ENCODE measurements at regions not wholly inside any gene's neighbourhood (a gene's known extent, or its start where the extent isn't known, plus 50 kb on each side); places are given as distances from the start of the nearest gene placed in this dataset.
"Not testable (repeated sequence)": the region's sequence is repeated elsewhere in the genome, so short reads cannot be mapped to it uniquely, and the experiment has no call there.

- RAD21 ChIA-PET (ENCODE audit: unreplicated experiment); SMC1A ChIA-PET (ENCODE audit: uncharacterized antibody, unreplicated experiment); H4K20me1 ChIP-seq (ENCODE audit: control insufficient read depth, insufficient read depth); BruUV-seq (replicated peaks); H3K4me2 ChIP-seq (ENCODE audit: control insufficient read depth, insufficient read depth); H2AFZ ChIP-seq (ENCODE audit: control insufficient read depth, low read depth, low read length); H3K36me3 ChIP-seq (ENCODE audit: control insufficient read depth in 2 of 2, insufficient read depth in 2 of 2, low read length in 1 of 2); FAIRE-seq; H3K27ac ChIP-seq (ENCODE audit: control insufficient read depth, insufficient read depth); H3K27me3 ChIP-seq (replicated peaks in 1 of 2; ENCODE audit: control insufficient read depth in 2 of 2, insufficient read depth in 2 of 2, low read length in 1 of 2); CTCF ChIA-PET; in situ Hi-C loops (cut with MboI); DNase-seq (ENCODE audit: low read depth, low spot score); POLR2A ChIA-PET; H3K4me3 ChIP-seq; H3K4me1 ChIP-seq (ENCODE audit: control insufficient read depth, insufficient read depth, low read length); ATAC-seq; intact Hi-C loops (cut with micrococcal nuclease; ENCODE audit: unreplicated experiment); H3K79me2 ChIP-seq (ENCODE audit: control insufficient read depth, insufficient read depth, low read length); H3K9me3 ChIP-seq (replicated peaks; ENCODE audit: control insufficient read depth, insufficient read depth, low read length); H3K9ac ChIP-seq (ENCODE audit: control insufficient read depth, insufficient read depth, low read length): not testable (repeated sequence)
- 50% methylated on average over 8 of the region's 15 CpGs for WGBS (ENCODE audit: insufficient coverage, insufficient replicate concordance, low lambda C conversion rate, missing lambda C conversion rate)
These were observed 190.7 kb downstream of the SH2D4B start for GRCh38 chr10:80728354-80728753.

- in situ Hi-C loops (cut with MboI) (no loop called here), intact Hi-C loops (cut with micrococcal nuclease; ENCODE audit: unreplicated experiment) (no loop called here)
- CTCF ChIA-PET: no interaction called here
- TF ChIP-seq CEBPZ (IDR thresholded peaks at IDR 0.05; ENCODE audit: low read depth, low read length) (no peak), NRF1 (conservative IDR thresholded peaks at IDR 0.05; ENCODE audit: low read depth, low read length) (no peak), ASH2L (IDR thresholded peaks at IDR 0.05; ENCODE audit: borderline replicate concordance, low read depth) (no peak), ZNF384 (IDR thresholded peaks at IDR 0.05; ENCODE audit: borderline replicate concordance, low read depth, low read length) (no peak), PBX3 (IDR thresholded peaks at IDR 0.05; ENCODE audit: insufficient replicate concordance, low read depth, low read length) (no peak), DPF2 (IDR thresholded peaks at IDR 0.05) (no peak), ZNF207 (IDR thresholded peaks at IDR 0.05; ENCODE audit: borderline replicate concordance) (no peak), STAT1 (conservative IDR thresholded peaks at IDR 0.05) (no peak), IRF3 (IDR thresholded peaks at IDR 0.05) (no peak), KAT2A (conservative IDR thresholded peaks at IDR 0.05; ENCODE audit: control insufficient read depth, low read depth, low read length) (no peak), CHD2 (IDR thresholded peaks at IDR 0.05; ENCODE audit: borderline replicate concordance, low read depth, low read length) (no peak), BHLHE40 (IDR thresholded peaks at IDR 0.05; ENCODE audit: borderline replicate concordance in 1 of 2, low read depth in 2 of 2, low read length in 1 of 2) (no peak), IKZF1 (conservative IDR thresholded peaks at IDR 0.05) (no peak)
These were observed 192.2 kb downstream of the SH2D4B start for GRCh38 chr10:80729896-80730295.

More at GRCh38 chr10:80729896-80730295, 192.2 kb downstream of the SH2D4B start:
- Histone ChIP-seq H2AFZ (ENCODE audit: control insufficient read depth, low read depth, low read length) (no peak overlapping the region), H3K9me3 (replicated peaks; ENCODE audit: control insufficient read depth, insufficient read depth, low read length) (no peaks in the 10 kb centered on the region), H3K79me2 (ENCODE audit: control insufficient read depth, insufficient read depth, low read length) (no peaks in the 10 kb centered on the region), H4K20me1 (ENCODE audit: control insufficient read depth, insufficient read depth) (no peaks in the 10 kb centered on the region), H3K27me3 (replicated peaks in 1 of 2; ENCODE audit: control insufficient read depth in 2 of 2, insufficient read depth in 2 of 2, low read length in 1 of 2) (no peaks in the 10 kb centered on the region), H3K4me2 (ENCODE audit: control insufficient read depth, insufficient read depth) (no peak overlapping the region), H3K27ac (ENCODE audit: control insufficient read depth, insufficient read depth) (no peak overlapping the region), H3K4me1 (ENCODE audit: control insufficient read depth, insufficient read depth, low read length) (no peaks in the 10 kb centered on the region), H3K36me3 (ENCODE audit: control insufficient read depth in 2 of 2, insufficient read depth in 2 of 2, low read length in 1 of 2) (no peaks in the 10 kb centered on the region), H3K9ac (ENCODE audit: control insufficient read depth, insufficient read depth, low read length) (no peak overlapping the region), H3K4me3 (no peak overlapping the region)
- ChIA-PET POLR2A (no interaction called here), RAD21 (ENCODE audit: unreplicated experiment) (no interaction called here), SMC1A (ENCODE audit: uncharacterized antibody, unreplicated experiment) (interaction anchor here (1.2 kb wide), 1 partner anchor 17 kb away, joined by 4 read pairs; no protein-coding TSS in a partner anchor)
- ATAC-seq (no peak), DNase-seq (ENCODE audit: low read depth, low spot score) (no peak), FAIRE-seq (no peak)
- no TSS peak for BruUV-seq (replicated peaks)
- 8% methylated on average over 6 of the region's 6 CpGs for WGBS (ENCODE audit: insufficient coverage, insufficient replicate concordance, low lambda C conversion rate, missing lambda C conversion rate)
